ENCODE measurements at regions not wholly inside any gene's neighbourhood (a gene's known extent, or its start where the extent isn't known, plus 50 kb on each side); places are given as distances from the start of the nearest gene placed in this dataset.
"Not testable (repeated sequence)": the region's sequence is repeated elsewhere in the genome, so short reads cannot be mapped to it uniquely, and the experiment has no call there.

- no peak for DNase-seq (ENCODE audit: low spot score)
- TF ChIP-seq, protein P1, sequence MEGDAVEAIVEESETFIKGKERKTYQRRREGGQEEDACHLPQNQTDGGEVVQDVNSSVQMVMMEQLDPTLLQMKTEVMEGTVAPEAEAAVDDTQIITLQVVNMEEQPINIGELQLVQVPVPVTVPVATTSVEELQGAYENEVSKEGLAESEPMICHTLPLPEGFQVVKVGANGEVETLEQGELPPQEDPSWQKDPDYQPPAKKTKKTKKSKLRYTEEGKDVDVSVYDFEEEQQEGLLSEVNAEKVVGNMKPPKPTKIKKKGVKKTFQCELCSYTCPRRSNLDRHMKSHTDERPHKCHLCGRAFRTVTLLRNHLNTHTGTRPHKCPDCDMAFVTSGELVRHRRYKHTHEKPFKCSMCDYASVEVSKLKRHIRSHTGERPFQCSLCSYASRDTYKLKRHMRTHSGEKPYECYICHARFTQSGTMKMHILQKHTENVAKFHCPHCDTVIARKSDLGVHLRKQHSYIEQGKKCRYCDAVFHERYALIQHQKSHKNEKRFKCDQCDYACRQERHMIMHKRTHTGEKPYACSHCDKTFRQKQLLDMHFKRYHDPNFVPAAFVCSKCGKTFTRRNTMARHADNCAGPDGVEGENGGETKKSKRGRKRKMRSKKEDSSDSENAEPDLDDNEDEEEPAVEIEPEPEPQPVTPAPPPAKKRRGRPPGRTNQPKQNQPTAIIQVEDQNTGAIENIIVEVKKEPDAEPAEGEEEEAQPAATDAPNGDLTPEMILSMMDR (IDR thresholded peaks at IDR 0.05; ENCODE audit: extremely low read depth, insufficient read depth, missing control alignments), result no peak
- in situ Hi-C loops (cut with MboI; ENCODE audit: low pct_unique_long_range_greater_than_20kb, low sequenced_read_pairs, unreplicated experiment), result no loop called here
These were observed 347.8 kb upstream of the FRG1 start for GRCh38 chr4:189592890-189593289.

DNA sequence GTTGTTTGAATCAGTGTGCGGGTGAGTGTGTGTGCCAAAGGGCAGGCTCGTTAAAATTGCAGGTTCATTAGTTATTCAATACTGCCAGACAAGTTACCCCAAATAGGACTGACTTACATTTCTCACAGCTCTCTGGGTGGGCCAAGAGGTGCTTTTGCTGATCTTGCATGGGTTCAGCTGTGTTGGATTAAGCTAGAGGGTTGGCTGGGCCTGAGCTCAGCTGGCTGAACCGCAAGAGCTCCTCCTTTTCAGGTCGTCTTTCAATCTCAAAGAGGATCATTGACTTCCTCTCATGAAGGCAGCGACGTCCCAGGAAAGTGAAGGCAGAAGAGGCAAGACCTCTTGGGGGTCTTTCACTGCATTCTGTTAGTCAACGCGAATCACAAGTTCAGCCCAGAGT, 343.3 kb upstream of the FRG1 start:
- TF ChIP-seq, protein P1 (IDR thresholded peaks at IDR 0.05; ENCODE audit: extremely low read depth, insufficient read depth, missing control alignments), result no peak
- DNase-seq (ENCODE audit: low spot score), result no peak
- in situ Hi-C loops (cut with MboI; ENCODE audit: low pct_unique_long_range_greater_than_20kb, low sequenced_read_pairs, unreplicated experiment), result no loop called here

DNA sequence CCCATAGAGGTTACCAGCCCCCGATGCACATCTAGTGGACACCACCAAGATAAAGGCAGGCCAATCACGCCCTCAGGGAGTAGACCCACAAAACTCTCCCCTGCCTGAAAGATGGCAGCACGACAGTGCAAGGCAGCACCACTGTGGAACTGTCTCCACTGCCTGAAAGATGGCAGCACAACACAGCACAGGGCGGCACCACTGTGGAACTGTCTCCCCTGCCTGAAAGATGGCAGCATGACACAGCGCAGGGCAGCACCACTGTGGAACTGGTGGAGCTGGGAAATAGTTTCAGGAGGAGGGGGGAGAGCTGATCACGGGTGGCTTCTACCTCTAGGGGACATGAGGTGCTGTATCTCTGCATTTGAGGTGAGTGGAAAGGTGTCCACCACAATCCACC, 340.4 kb upstream of the FRG1 start:
- TF ChIP-seq, protein P1 (IDR thresholded peaks at IDR 0.05; ENCODE audit: extremely low read depth, insufficient read depth, missing control alignments), result no peak
- in situ Hi-C loops (cut with MboI; ENCODE audit: low pct_unique_long_range_greater_than_20kb, low sequenced_read_pairs, unreplicated experiment), result no loop called here
- DNase-seq (ENCODE audit: low spot score), result no peak

DNA sequence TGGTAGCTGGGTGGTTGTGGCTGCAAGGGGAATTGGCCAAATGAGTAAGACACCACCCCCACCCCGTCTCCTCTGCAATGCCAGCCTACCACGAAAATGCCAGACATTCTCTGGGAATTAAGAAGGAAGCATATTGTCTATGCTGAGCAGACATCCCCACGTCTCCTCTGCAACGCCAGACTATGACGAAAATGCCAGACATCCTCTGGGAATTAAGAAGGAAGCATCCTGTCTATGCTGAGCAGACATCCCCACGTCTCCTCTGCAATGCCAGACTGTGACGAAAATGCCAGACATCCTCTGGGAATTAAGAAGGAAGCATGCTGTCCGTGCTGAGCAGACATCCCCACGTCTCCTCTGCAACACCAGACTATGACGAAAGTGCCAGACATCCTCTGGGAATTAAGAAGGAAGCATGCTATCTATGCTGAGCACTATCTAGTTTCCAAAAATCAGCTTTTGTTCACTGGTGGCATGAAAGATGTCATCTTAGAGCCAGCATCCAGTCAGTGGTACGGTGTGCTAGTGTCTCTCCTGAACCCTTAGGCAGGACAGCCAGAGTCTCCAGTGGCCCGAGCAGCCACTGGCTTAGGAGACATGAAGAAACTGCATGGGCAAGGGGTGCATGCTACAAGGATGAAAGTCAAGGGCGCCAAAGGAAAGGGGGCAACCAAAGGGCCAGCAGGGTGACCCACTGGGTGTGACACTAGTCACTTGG, 339.8 kb upstream of the FRG1 start:
- TF ChIP-seq, protein P1 (IDR thresholded peaks at IDR 0.05; ENCODE audit: extremely low read depth, insufficient read depth, missing control alignments), result no peak
- DNase-seq (ENCODE audit: low spot score), result no peak
- in situ Hi-C loops (cut with MboI; ENCODE audit: low pct_unique_long_range_greater_than_20kb, low sequenced_read_pairs, unreplicated experiment), result no loop called here

- not testable (repeated sequence) for DNase-seq (ENCODE audit: low spot score)
These were observed 337.8 kb upstream of the FRG1 start for GRCh38 chr4:189602827-189603226.

GRCh38 chr4:189610571-189610970, 330.1 kb upstream of the FRG1 start:
- DNase-seq (ENCODE audit: low spot score); in situ Hi-C loops (cut with MboI; ENCODE audit: low pct_unique_long_range_greater_than_20kb, low sequenced_read_pairs, unreplicated experiment): not testable (repeated sequence)

More at GRCh38 chr4:189602827-189603226, 337.8 kb upstream of the FRG1 start:
- in situ Hi-C loops (cut with MboI; ENCODE audit: low pct_unique_long_range_greater_than_20kb, low sequenced_read_pairs, unreplicated experiment), result not testable (repeated sequence)

DNA sequence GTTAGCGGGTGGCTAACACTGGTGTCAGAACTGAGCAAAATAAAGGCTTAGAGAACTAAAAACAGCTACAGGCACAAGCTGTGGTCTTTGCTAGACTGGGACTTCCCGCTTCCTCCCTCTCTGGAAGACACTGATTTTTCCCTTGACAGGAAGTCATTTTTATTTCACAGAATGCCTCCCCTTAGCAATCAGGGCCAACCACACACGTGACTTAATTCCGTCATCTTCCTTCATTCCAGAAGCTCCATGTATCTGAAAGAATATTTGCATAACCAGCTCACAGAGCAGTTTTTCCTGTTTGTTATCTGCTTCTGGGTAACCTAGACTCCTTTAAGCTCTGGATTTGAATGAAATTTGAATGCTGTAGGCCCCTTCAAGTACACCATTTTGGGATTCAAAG, 327.5 kb upstream of the FRG1 start:
- in situ Hi-C loops (cut with MboI; ENCODE audit: low pct_unique_long_range_greater_than_20kb, low sequenced_read_pairs, unreplicated experiment), result no loop called here
- TF ChIP-seq, protein P1 (IDR thresholded peaks at IDR 0.05; ENCODE audit: extremely low read depth, insufficient read depth, missing control alignments), result no peak
- DNase-seq (ENCODE audit: low spot score), result no peak

DNA sequence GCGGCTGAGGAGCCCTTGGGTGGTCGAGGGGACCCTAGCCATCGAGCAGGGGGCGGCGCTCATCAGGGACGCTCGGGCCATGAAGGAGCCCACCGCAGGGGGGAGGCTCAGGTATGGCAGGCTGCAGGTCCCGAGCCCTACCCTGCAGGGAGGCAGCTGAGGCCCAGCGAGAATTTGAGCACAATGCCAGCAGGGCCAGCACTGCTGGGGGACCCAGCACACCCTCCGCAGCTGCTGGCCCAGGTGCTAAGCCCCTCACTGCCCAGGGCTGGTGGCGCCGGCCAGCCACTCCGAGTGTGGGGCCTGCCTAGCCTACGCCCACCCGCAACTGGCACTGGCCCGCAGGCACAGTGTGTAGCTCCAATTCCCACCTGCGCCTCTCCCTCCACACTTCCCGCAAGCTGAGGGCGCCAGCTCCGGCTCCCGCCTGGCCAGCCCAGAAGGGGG, 325.4 kb upstream of the FRG1 start:
- TF ChIP-seq, protein P1 (IDR thresholded peaks at IDR 0.05; ENCODE audit: extremely low read depth, insufficient read depth, missing control alignments), result no peak
- in situ Hi-C loops (cut with MboI; ENCODE audit: low pct_unique_long_range_greater_than_20kb, low sequenced_read_pairs, unreplicated experiment), result no loop called here
- no peak for DNase-seq (ENCODE audit: low spot score)

- in situ Hi-C loops (cut with MboI; ENCODE audit: low pct_unique_long_range_greater_than_20kb, low sequenced_read_pairs, unreplicated experiment); DNase-seq (ENCODE audit: low spot score): not testable (repeated sequence)
These were observed 322.9 kb upstream of the FRG1 start for GRCh38 chr4:189617741-189618140.

DNA sequence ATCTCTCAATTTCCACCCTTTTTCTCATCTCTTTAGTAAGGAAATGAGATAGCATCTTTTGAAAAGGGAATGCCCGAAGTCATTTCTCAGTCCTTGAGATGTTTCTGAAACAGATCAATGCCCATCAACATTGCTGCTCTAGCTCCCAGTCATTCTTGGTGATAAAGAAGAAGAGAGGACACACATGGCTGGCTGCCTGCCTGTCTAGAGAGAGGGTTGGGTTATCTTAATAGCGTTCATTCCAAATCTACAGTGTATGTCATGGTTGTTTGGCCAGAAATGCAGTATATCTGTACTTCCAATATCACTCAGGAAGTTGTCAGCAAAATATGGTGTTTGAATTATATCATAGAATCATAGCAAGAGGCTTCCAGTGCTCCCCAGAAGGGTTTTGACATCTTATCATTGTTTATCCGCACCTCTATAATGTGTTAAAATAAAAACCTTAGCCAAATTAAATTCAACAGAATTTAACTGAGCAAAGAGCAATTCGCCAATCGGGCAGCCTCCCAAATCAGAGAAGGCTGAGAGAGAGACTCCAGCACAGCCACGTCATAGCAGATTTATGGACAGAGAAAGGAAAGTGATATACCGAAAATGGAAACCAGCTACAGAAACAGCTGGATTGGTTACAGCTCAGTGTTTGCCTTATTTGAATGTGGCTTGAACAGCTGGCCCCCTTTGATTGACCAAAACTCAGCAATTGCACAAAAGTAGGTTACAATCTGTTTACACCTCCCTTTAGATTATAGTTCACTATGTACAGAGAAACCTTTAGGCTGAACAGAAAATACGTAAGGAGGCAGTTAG, 321.0 kb upstream of the FRG1 start:
- in situ Hi-C loops (cut with MboI; ENCODE audit: low pct_unique_long_range_greater_than_20kb, low sequenced_read_pairs, unreplicated experiment); DNase-seq (ENCODE audit: low spot score): not testable (repeated sequence)
